ENCODE measurements at regions not wholly inside any gene's neighbourhood (a gene's known extent, or its start where the extent isn't known, plus 50 kb on each side); places are given as distances from the start of the nearest gene placed in this dataset.

DNA sequence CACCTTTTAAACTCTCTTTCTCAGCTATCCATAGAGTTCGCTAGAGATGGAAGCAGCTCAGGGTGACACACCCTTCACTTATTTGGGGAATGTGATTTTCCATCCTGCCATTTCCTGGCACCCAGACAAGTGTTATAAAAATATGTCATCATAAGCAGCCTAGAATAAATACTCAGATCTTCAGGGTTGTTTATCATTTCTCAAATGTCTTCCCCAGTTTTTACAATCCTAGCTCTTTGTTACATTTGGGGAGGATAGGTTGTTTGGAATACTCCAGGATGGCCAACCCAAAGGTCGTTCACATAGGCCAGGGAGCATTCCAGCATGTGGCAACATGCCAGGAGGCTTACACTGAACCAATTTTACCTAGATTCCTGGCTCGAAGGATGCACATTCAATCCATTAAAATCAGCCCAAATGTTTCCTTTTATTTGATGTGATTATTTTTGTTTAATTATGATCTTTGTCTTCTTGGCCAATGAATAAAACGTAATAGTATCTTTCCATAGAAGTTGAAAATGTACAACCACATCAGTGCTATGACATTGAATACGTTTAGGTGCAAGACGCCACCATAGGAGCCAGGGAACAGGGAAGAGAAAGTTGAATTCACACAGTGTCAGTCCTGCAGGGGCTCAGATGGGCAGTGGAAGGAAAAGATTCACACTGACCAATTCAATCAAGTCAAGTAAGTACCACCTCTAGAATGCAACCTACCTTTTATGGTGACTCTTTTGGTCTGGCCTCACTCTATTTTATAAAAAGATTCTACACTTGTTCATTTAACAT lies 537.7 kb upstream of the MDFIC2 start:
- no peak for DNase-seq (ENCODE audit: low spot score)
- ATAC-seq, result peak; percentile 43

DNA sequence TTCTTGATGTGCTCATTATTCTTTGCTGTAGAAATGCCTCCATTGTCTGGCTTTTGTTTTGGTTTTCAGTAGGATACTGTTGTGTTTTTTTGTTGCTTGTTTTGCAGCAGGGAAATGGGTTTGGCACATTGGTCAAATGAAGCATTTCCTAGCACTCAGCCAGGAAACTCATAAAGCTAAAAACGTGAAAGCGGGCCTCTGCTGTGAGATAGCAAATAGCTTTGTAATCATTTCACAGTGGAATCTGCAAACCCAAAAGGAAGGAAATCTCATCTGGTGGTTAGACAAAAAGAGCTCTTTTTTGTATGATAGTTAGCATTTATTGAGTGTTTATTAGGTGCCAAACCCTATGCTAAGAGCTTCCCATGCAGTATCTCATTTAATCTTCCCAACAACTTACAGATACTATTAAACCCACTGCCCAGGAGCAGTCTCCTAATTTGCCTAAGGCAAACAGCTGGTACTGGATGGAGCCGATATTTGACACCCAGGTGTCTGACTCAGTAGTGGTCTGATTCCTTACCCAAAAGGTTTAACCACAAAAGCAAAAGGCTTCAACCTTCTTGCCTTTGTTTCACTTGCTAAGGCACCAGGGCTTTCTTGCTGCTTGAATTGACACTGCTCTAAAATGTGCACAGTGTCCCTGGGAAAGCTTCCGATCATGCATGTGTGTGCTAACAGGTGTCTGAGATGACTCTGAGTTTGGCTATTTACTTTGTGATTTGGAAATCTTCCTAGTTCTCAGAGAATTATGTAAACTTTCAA lies 527.9 kb upstream of the MDFIC2 start:
- DNase-seq (ENCODE audit: low spot score) (no peak), ATAC-seq (peak; percentile 49)

DNA sequence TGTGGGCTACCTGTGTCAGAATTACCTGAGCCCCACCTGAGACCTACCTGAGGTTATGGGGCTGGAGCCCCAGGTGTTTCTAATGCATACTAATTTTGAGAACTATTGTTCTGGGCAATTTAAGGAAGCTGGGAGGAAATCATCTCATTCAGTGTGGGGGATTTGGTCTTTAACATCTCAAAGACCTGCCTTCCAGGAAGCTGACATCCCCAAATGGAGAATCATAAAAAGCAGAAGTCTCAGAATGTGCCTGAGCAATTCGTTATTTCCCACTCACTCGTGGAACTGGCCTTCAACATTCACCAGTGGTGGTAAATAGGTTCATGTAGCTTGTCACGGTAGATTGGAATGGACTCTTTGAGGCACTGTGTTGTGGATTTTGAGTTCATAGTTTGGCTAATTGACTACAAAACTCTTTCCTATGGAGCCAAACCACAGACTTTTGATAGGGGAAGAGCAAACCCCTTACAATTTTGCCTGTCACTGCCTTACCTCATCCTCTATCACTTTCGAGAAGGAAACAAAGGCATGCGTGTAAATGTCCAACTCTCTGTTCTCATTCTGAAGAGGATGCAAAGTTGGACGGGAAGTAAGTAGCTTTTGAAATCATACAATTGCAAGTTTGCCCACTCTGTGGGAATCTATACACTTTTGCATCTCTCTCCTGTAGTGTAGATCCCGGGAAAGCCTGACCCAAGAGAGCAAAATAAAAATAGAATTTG lies 521.0 kb upstream of the MDFIC2 start:
- ATAC-seq (no peak), DNase-seq (ENCODE audit: low spot score) (no peak)

DNA sequence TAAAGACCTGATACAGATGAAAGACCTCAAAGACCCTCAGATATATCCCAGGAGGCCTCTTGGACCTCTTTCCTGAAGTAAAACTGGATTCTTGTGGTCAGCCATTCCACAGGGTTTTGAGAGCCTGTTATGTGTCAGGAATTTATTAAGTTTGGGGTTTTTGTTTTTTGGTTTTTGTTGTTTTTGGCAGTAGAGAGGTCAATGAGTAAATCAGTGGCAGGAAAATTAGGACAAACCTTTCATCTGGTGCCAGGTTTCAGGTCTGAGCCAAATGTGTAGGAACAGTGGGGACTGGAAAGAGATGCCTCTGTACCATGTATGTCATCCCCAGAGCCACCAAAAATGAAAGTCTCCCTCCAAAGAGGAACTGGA lies 520.4 kb upstream of the MDFIC2 start:
- no peak for ATAC-seq

DNA sequence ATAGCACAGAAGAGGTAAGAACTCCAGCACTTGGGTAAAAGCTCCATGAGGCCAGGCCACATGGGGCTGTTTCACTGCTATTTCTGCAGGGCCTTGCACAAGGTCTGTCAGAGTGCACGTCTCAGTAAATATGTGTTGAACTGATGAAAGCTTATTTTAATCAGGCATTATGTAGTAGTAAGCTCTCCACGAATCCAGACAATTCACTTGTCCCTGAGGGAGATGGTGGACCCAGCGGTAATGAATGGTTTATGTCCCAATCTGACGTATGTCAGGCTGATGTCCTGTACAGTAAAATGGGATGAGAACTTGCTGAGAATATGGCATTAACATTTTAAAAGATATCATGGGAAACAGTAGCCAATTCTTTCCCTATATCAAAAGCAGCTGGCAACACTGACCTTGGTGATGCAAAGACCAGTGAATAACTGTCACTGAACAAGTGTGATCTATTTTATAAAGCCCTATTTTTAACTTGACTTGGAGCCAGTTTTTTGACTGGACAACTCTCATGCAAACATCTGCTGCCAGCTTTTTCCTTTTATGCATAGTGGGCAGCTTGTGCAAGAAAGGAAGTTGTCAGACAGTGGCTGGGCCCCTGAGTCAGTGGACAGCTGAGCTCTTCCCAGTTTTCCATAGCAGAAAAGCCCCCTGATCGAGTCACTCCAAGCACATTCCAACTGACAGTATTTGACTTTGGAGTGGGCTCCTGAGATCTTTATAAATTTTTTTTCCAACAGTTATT lies 519.8 kb upstream of the MDFIC2 start:
- no peak for ATAC-seq
- no peak for DNase-seq (ENCODE audit: low spot score)

More for the DNA sequence above, 520.4 kb upstream of the MDFIC2 start:
- no peak for DNase-seq (ENCODE audit: low spot score)

DNA sequence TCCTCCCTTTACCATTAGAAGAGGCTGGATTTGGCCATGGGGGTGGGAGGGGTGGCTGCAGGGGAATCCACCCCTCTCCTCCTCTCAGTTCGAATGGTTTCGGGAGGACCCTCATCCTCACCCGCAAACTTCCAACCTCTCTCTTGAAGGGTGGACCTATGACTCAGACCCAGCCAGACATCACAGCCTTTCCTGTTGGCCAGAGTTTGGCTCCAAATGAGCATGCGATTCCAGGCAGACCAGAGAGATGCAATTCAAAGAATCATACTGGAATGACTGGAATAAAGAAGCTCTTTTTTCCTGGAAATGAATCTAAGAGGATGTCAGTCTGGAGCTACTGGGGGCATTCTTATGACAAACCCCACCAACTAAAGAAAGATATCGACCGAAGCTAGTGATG lies 516.7 kb upstream of the MDFIC2 start:
- ATAC-seq (no peak), DNase-seq (ENCODE audit: low spot score) (no peak)

DNA sequence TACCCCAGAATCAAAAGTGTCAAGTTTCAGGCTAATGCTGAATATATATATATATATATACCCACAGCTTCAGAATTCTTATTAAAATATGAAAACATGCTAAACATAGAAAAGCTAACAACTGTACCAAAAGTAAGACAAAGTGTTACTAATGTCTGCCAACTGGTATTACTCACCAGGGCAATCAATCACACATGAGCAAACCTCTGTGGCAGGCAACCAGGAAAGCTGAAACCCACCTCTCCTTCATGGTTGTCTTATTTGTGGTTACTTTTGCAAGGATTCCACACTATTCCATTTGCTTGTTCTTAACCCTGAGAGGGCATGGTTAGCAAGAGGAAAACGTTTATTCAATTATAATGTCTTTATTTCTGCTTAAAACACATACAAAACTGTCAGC lies 512.3 kb upstream of the MDFIC2 start:
- ATAC-seq (no peak), DNase-seq (ENCODE audit: low spot score) (no peak)

DNA sequence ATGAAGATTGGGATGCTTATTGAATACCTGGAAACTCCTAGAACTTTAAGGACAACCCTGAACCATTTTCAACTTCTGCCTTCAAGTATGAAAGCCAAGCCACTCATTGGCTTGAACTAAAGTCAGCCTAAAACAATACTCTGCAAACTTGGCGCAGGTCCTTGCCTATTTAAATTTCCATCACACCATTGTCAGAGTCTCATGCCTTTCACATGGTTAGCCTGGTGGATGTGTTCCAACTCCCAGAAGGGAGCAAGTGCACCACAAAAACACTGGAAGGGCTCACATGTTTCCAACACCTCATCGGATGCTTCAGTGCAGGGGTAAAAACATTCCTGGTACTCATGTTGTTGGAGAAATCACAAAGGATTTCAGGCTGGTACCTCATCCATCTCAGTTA lies 511.6 kb upstream of the MDFIC2 start:
- DNase-seq (ENCODE audit: low spot score) (no peak), ATAC-seq (no peak)

DNA sequence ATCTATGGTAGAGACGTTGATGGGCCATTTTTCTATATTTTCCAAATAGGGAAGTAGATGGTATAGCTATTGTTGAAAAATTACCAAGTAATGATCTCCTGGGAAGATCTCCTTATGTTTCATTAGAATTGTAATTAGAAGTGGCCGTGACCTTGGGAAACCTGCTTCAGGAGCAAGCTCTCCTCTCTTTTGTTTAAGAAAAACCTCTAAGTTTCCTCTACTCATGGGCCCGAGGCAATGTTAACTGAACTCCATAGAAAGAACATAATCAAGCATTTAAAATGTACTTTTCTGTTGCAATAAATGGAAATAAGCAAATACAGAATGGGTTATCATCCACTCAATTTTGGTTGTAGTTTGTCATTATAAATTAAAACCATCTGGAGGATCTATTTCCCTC lies 511.2 kb upstream of the MDFIC2 start:
- ATAC-seq (no peak), DNase-seq (ENCODE audit: low spot score) (no peak)

DNA sequence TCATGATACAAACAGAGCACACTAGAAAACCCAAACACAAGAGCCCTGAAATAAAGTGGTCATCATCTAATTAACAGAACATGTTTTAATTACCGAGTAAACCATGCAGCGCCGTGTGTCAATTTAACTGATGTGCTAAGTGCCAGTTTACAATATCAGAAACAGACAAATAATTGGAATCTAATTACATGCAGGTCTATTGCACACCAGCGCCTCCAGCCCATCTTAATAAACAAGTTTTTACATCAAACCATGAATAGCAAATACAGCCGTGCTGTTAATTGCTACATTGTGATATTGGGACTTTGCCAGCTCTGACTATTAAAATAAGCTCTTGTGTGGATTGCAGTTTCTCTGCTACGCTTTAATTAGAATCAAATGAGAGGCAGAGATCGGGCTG lies 510.2 kb upstream of the MDFIC2 start:
- ATAC-seq, result no peak
- no peak for DNase-seq (ENCODE audit: low spot score)

DNA sequence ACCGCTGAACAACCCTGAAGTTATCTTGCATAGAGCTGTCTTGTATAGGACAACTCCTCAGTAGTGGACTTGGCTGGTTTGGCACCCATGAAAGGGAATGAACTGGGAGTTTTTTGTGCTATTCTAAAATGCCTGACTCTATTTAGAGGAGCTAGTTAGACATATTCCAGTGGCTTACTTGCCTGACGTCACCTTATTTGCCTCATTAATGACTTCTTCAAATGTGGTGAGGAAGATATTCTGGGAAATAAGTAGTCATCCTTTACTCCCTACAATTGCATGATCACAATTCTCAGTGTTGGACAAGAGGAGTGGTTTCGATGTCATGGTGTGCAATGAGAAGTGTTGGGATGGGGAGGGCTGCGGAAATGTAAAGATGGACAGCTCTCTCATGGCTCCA lies 509.2 kb upstream of the MDFIC2 start:
- ATAC-seq, result no peak
- DNase-seq (ENCODE audit: low spot score), result no peak

DNA sequence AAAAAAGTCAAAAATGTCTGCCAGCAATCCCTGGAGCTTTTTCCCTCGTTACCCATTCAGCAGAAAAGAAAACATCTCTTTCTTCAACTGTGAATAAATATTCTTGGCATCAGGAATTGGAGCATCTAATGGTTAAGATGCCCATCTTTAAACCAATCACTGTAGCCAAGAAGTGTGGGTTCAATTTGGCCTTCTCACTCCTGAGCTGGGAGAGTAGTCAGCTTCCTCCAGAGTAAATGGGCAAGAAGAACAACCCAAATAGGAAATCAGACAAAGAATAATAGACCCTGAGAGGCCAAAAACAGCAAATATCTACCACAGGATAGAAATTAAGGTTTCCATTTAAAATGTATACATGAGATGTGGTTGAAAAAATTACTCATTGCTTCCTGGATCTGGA lies 508.0 kb upstream of the MDFIC2 start:
- DNase-seq (ENCODE audit: low spot score) (no peak), ATAC-seq (no peak)

DNA sequence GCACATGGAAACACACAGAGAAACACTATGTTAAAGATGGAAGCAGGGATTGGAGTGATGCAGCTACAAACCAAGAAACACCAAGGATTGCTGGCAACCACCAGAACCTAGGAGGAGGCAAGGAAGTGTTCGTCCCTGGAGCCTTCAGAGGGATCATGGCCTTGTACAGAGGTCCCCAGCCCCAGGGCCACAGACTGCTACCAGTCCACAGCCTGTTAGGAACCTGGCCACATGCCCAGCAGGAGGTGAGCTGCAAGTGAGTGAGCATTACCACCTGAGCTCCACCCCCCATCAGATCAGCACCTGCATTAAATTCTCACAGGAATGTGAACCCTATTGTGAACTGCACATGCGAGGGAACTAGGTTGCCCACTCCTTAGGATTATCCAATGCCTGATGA lies 505.7 kb upstream of the MDFIC2 start:
- DNase-seq (ENCODE audit: low spot score) (no peak), ATAC-seq (no peak)

DNA sequence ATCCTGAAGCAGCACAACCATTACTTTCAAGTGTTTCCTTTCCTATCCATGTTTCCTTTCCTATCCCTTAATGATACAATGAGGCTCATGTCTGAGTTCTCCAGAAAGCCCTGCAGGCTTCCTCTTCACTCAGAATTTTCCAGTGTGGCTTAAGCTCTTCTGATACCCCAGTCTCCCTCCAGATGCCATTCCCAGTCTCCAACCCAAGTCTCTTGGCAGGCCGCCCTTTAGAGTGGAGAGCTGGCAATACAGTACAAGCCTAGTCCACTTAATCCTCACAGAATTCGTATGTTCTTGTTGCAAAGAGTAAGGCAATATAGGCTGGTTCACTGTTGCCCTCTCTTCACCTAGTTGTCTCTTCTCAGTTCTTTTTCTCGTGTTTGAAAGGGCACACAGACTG lies 503.9 kb upstream of the MDFIC2 start:
- ATAC-seq (no peak), DNase-seq (ENCODE audit: low spot score) (no peak)

DNA sequence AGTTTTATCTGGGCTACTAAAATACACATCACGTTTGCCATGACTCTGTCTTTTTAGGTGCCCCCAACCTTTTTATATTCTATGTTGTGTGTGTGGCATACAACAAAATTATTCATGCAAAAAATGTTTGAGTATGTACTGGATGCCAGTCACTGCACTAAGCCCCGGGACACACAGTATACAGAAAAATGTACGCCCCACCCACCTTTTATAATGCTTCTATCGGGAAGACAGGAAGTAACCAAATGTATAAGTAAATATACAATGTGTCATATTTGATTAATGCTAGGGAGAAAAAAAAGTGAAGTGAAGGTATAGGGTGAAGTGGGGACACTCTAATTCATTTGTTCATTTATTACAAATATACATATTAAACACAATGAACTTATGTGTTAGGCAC lies 503.4 kb upstream of the MDFIC2 start:
- no peak for DNase-seq (ENCODE audit: low spot score)
- ATAC-seq, result no peak

DNA sequence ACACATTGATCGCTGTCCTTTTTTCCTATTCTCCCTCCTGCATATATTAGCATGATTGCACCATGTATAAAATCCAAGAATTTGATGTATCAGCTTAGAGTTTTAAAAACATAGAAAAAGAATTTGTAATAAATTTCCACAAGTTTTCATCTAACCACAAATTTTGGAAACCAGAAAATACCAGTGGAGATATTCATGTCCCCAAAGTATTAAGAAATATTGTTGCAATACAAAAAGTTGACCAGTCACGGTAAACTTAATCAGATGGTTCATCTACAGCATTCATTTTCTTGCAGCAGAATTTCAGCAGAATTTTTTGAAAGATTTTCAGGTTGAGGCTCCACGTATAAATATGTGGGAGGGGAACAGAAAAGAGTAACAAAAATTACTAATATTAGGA lies 500.9 kb upstream of the MDFIC2 start:
- ATAC-seq (no peak), DNase-seq (ENCODE audit: low spot score) (no peak)

DNA sequence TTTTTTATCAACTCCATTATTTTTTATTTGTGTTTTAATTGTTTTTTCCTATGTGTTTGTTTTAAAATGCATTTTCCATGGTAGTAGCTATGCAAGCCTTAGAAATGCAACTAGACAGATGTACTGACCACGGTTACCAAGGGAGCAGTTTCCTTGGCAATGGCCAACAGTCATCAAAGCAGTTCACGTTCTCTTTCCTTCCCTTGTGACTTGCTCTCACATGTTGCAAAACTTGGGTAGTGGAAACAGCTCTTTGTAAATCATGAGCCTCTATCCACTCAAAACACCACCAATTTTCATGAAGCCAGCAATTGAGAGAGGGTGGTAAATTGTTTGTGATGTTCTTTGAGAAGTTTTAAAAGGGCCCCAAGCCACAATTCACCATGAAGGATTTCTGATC lies 499.4 kb upstream of the MDFIC2 start:
- DNase-seq (ENCODE audit: low spot score) (no peak), ATAC-seq (no peak)

DNA sequence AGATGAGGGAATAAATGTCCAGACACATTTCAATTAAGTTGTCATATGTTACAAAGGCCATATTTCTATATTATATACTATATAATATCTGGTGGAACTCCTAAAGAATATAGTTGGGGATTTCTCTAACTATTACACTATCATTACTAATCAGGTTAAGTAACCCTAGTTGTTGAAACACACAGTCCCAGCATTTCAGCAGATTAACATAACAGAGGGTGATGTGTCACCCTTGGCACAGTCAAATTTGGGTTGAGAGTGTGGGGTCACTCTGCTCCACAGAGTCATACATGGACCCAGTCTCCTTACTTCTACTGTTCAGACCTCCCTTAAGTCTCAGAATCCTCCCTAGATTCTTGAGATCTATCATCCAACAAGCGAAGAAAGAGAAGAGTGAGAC lies 496.4 kb upstream of the MDFIC2 start:
- no peak for ATAC-seq
- DNase-seq (ENCODE audit: low spot score), result no peak

DNA sequence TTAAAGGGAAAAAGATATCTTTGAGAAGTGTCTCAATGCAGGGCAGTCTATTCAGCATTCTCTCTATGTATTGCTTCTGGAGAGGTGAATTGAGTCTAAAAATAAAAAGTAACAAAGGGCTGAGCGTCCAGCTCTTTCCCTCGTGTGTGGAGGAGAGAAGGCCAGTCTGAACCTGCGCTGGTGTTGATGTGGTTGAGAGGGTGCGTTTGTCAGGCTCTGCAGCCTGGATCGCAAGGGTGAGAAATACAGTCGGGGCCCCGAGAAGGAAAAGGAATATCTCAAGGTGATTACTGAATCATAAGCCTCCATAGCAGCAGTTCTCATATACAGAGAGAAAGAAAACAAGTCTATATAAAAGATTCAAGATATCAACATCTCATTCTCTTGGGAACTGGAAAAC lies 494.1 kb upstream of the MDFIC2 start:
- DNase-seq (ENCODE audit: low spot score) (no peak), ATAC-seq (no peak)

DNA sequence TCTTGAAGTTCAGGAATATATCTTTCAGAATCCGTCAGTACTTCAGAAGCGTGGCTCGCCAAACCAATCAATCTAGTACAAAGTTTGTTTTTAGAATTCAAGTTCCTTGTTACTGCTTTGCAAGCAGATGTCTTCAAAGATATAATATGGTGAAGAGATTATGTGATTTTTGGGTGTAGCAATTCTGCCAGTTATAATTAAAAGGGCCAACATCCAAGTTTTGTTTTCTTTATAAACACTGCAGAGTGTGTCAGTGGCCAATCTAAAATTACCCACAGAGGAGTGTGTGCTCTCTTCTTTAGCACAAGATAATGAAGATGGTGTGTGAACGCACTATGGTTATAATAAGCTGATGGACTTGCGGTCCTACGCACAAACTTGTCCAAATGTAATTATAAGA lies 493.6 kb upstream of the MDFIC2 start:
- no peak for ATAC-seq
- DNase-seq (ENCODE audit: low spot score), result no peak

Data from left lobe of liver (tissue), 2 donors.